Left lung (tissue), 4 donors: ENCODE measurements at regions not wholly inside any gene's neighbourhood (a gene's known extent, or its start where the extent isn't known, plus 50 kb on each side); places are given as distances from the start of the nearest gene placed in this dataset.

Experiments used
- ATAC-seq: fragments of 200-7000 bp; cut with Tn5 transposase; one replicate; pipeline ENCODE4 v1.9.1; 2020; ENCODE audit warnings: moderate library complexity
- DNase-seq, 4 donors: peaks; one replicate each; pipeline ENCODE4 v3.0.0-alpha.2; 2013 to 2020
- H3K27ac ChIP-seq, 2 donors: fragments of 200-600 bp; sonication (generic) in 1 of 2; one replicate each; pipeline versions ENCODE4 v1.5.0 to v1.8.0; 2020 to 2021
- H3K27me3 ChIP-seq, 2 donors: fragments of 200-600 bp; sonication (generic) in 1 of 2; one replicate each; pipeline versions ENCODE4 v1.5.0 to v1.8.0; 2020 to 2021
- H3K36me3 ChIP-seq, 2 donors: fragments of 200-600 bp; sonication (generic) in 1 of 2; one replicate each; pipeline versions ENCODE4 v1.5.0 to v1.8.0; 2020 to 2021
- H3K4me1 ChIP-seq, 2 donors: fragments of 200-600 bp; one replicate each; pipeline ENCODE4 v1.8.0; 2021
- H3K4me3 ChIP-seq, 2 donors: fragments of 200-600 bp; sonication (generic) in 1 of 2; one replicate each; pipeline versions ENCODE4 v1.5.0 to v1.8.0; 2020 to 2021; ENCODE audit warnings: mild to moderate bottlenecking in 1 of 2
- H3K9me3 ChIP-seq, 2 donors: fragments of 200-600 bp; sonication (generic) in 1 of 2; one replicate each; pipeline versions ENCODE4 v1.5.0 to v1.8.0; 2020 to 2021
- intact Hi-C, 2 donors: fragments of 100-400 bp; cut with DNase I; formaldehyde crosslinking; loops; one replicate each; pipeline versions ENCODE4 v1.11.2 to v1.14.2; 2022
- TF ChIP-seq, protein P1 (sequence below), 2 donors: fragments of 200-600 bp; sonication (generic) in 1 of 2; IDR thresholded peaks; one replicate each; pipeline versions ENCODE4 v1.5.0 to v1.8.0; 2021; ENCODE audit warnings: antibody characterized with exemption in 2 of 2
- donor health status: DM: no; HTN: yes; CAD: no.
- donor health status: DM: no; HTN: no; CAD: no.

DNA sequence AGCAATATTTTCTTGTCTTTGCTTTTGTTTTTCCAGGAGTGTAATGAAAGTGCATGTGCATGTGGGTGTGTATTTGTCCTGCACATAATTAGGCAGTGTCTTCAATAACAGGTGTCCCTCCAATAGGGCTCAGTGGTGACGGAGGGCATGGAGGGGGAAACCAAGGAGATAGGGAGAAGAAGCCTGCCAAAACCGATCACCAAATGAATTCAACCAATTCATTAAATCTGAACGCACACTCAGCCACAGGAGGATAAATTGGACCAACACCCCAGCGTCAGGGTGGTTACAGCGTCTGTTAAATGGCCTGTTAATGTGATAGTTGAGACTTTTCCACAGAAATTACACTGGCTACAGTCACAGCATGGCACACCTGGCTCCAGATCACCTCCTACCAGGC, 527.6 kb downstream of the CD83 start:
- TF ChIP-seq, protein P1, sequence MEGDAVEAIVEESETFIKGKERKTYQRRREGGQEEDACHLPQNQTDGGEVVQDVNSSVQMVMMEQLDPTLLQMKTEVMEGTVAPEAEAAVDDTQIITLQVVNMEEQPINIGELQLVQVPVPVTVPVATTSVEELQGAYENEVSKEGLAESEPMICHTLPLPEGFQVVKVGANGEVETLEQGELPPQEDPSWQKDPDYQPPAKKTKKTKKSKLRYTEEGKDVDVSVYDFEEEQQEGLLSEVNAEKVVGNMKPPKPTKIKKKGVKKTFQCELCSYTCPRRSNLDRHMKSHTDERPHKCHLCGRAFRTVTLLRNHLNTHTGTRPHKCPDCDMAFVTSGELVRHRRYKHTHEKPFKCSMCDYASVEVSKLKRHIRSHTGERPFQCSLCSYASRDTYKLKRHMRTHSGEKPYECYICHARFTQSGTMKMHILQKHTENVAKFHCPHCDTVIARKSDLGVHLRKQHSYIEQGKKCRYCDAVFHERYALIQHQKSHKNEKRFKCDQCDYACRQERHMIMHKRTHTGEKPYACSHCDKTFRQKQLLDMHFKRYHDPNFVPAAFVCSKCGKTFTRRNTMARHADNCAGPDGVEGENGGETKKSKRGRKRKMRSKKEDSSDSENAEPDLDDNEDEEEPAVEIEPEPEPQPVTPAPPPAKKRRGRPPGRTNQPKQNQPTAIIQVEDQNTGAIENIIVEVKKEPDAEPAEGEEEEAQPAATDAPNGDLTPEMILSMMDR (IDR thresholded peaks at IDR 0.05) = no peak
- Histone ChIP-seq H3K9me3 (no peaks in the 10 kb centered on the region), H3K27ac (no peak overlapping the region), H3K4me3 (no peak overlapping the region), H3K4me1 (no peaks in the 10 kb centered on the region), H3K27me3 (no peaks in the 10 kb centered on the region), H3K36me3 (no peaks in the 10 kb centered on the region)
- no peak for ATAC-seq
- no peak for DNase-seq
- intact Hi-C loops = no loop called here

DNA sequence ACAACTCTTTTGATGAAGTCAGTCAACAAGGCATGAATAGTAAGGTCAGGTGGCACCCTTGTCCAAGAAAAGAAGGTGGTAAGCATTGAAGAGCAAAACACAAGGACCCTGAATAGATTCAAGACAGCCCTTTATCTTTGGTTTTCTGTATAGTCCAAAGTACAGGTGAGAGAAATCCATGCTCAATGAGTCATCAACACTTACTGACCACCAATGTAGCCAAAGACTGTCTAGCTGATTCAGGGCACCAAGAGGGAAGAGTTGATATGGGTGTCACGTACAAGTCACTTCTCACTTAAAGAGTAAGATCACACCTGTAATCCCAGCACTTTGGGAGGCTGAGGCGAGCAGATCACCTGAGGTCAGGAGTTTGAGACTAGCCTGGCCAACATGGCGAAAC, 528.3 kb downstream of the CD83 start:
- Histone ChIP-seq H3K4me1 (no peaks in the 10 kb centered on the region), H3K27ac (no peak overlapping the region), H3K27me3 (no peaks in the 10 kb centered on the region), H3K9me3 (no peaks in the 10 kb centered on the region), H3K36me3 (no peaks in the 10 kb centered on the region), H3K4me3 (no peak overlapping the region)
- DNase-seq = no peak
- TF ChIP-seq, protein P1 (IDR thresholded peaks at IDR 0.05) = no peak
- intact Hi-C loops = no loop called here
- ATAC-seq = no peak

DNA sequence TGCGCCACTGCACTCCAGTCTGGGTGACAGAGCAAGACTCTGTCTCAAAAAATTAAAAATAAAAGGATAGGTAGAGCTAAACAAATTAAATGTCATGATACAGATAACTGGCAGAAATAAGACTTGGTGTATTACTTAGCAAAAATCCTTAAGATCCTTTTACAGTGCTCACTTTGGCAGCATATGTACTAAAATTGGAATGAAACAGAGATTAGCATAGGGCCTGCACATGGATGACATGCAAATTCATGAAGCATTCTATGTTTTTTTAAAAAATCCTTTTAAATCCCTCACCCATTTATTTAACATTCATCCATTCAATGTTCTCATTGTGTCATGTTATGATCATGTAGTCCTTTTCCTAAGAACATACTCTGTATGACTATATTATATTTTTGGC, 528.8 kb downstream of the CD83 start:
- no peaks in the 10 kb centered on the region for H3K36me3 ChIP-seq
- ATAC-seq (no peak), DNase-seq (no peak)
- no peaks in the 10 kb centered on the region for H3K9me3 ChIP-seq
- no peak overlapping the region for H3K4me3 ChIP-seq
- TF ChIP-seq, protein P1 (IDR thresholded peaks at IDR 0.05) = no peak
- H3K27me3 ChIP-seq = no peaks in the 10 kb centered on the region
- no peak overlapping the region for H3K27ac ChIP-seq
- H3K4me1 ChIP-seq = no peaks in the 10 kb centered on the region
- intact Hi-C loops = no loop called here

DNA sequence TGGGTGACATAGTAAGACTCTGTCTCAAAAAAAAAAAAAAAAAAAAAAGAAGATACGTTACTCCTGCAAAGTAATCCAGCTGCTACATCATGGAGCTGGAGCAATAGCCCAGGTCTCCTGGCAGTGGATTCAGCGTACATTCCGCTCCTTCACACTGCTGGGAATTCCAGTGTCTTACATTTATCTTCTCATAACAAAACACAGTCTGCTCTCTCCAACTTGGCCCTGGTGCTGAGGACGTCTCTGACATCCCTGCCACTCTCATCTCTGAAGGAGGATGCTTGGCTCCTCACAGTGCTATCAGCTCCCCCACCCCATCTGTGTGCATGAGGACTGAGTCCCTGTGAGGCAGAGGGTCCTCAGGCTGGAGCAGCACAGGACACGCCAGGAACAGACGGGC, 529.8 kb downstream of the CD83 start:
- Histone ChIP-seq H3K4me3 (no peak overlapping the region), H3K4me1 (no peaks in the 10 kb centered on the region), H3K9me3 (no peaks in the 10 kb centered on the region), H3K36me3 (no peaks in the 10 kb centered on the region), H3K27ac (no peak overlapping the region), H3K27me3 (no peaks in the 10 kb centered on the region)
- no peak for ATAC-seq
- DNase-seq = no peak
- TF ChIP-seq, protein P1 (IDR thresholded peaks at IDR 0.05) = no peak
- intact Hi-C loops = no loop called here

DNA sequence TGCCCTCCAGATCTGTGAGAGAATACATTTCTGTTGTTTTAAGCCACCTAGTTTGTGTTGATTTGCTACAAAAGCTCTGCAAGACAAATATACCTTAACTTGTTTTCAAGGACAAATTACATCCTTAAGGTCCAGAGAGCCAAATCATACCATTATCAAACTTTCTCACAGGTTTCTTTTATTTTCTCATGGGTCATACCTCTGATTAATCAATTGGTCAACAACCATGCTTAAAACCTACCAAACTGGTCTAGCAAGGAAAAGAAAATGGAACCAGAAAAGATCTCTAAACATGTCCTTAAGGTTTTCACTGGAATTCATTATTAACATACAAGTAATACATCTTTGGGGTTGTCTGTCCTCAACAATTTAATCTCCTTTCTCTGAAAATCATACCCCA, 535.0 kb downstream of the CD83 start:
- no peak for ATAC-seq
- intact Hi-C loops = no loop called here
- H3K27me3 ChIP-seq = no peaks in the 10 kb centered on the region
- no peak for DNase-seq
- TF ChIP-seq, protein P1 (IDR thresholded peaks at IDR 0.05) = no peak
- no peak overlapping the region for H3K4me3 ChIP-seq
- H3K4me1 ChIP-seq = peaks cover 0 to 13% of the 10 kb centered on the region in 2 donors
- H3K9me3 ChIP-seq = no peaks in the 10 kb centered on the region
- H3K27ac ChIP-seq = no peak overlapping the region
- no peaks in the 10 kb centered on the region for H3K36me3 ChIP-seq
